ENCODE measurements at regions not wholly inside any gene's neighbourhood (a gene's known extent, or its start where the extent isn't known, plus 50 kb on each side); places are given as distances from the start of the nearest gene placed in this dataset.

- DNase-seq (ENCODE audit: extremely low read depth in 1 of 4, low spot score in 3 of 4) (no peak), FAIRE-seq (no peak), ATAC-seq (no peak)
- Histone ChIP-seq H3K4me2 (ENCODE audit: insufficient read depth, low read length) (no peak overlapping the region), H3K27ac (ENCODE audit: extremely low read depth, low read depth, low read length) (no peak overlapping the region), H4K20me1 (replicated peaks; ENCODE audit: control insufficient read depth, insufficient read depth, low read length) (no peaks in the 10 kb centered on the region), H3K9ac (ENCODE audit: insufficient read depth in 1 of 2, low read depth in 2 of 2, low read length in 2 of 2) (no peak overlapping the region), H3K4me1 (replicated peaks in 1 of 2; ENCODE audit: control insufficient read depth in 2 of 2, insufficient read depth in 2 of 2, low read length in 2 of 2) (no peaks in the 10 kb centered on the region), H3K79me2 (ENCODE audit: control insufficient read depth, insufficient read depth, low read length) (no peaks in the 10 kb centered on the region), H3K9me3 (replicated peaks; ENCODE audit: control insufficient read depth, insufficient read depth, low read depth, low read length) (no peaks in the 10 kb centered on the region), H3K27me3 (ENCODE audit: control insufficient read depth in 2 of 2, insufficient read depth in 2 of 2, low read length in 2 of 2) (no peaks in the 10 kb centered on the region), H2AFZ (ENCODE audit: low read depth, low read length) (no peak overlapping the region), H3K36me3 (ENCODE audit: control insufficient read depth, insufficient read depth, low read length) (no peaks in the 10 kb centered on the region), H3K9me1 (ENCODE audit: control insufficient read depth, insufficient read depth, low read length) (no peaks in the 10 kb centered on the region), H3K4me3 (no peak overlapping the region)
- intact Hi-C loops (cut with micrococcal nuclease): no loop called here
- TF ChIP-seq RHOXF2B (CRISPR knock-in tag; conservative IDR thresholded peaks at IDR 0.05) (no peak), MCM3 (IDR thresholded peaks at IDR 0.05) (no peak), NFYB (IDR thresholded peaks at IDR 0.05; ENCODE audit: extremely low read depth, insufficient read length) (no peak), ARID1B (IDR thresholded peaks at IDR 0.05) (no peak), ATF4 (CRISPR knock-in tag; IDR thresholded peaks at IDR 0.05) (no peak), E2F3 (CRISPR knock-in tag; IDR thresholded peaks at IDR 0.05) (no peak), MTA2 (IDR thresholded peaks at IDR 0.05; ENCODE audit: low read depth) (no peak), ZNF740 (CRISPR knock-in tag; IDR thresholded peaks at IDR 0.05) (no peak), ZNF740 (tag; IDR thresholded peaks at IDR 0.05) (no peak), TFAM (CRISPR knock-in tag; conservative IDR thresholded peaks at IDR 0.05) (no peak), FOXA3 (CRISPR knock-in tag; conservative IDR thresholded peaks at IDR 0.05 in 1 of 2, IDR thresholded peaks at IDR 0.05 in 1 of 2) (no peak), U2AF2 (optimal IDR thresholded peaks at IDR 0.05; ENCODE audit: low read depth, low read length) (no peak), TCF3 (CRISPR knock-in tag; IDR thresholded peaks at IDR 0.05) (no peak), ZNF584 (CRISPR knock-in tag; IDR thresholded peaks at IDR 0.05; ENCODE audit: low read depth) (no peak), ETS2 (tag; IDR thresholded peaks at IDR 0.05; ENCODE audit: borderline replicate concordance, poor library complexity, severe bottlenecking) (no peak), POLR2AphosphoS5 (IDR thresholded peaks at IDR 0.05; ENCODE audit: control insufficient read depth, insufficient read depth, low read depth, low read length) (no peak), PCBP2 (IDR thresholded peaks at IDR 0.05; ENCODE audit: low read depth, low read length, poor library complexity, severe bottlenecking) (no peak), ZNF431 (CRISPR knock-in tag; IDR thresholded peaks at IDR 0.05) (no peak)
- TF ChIP-seq, protein P1, sequence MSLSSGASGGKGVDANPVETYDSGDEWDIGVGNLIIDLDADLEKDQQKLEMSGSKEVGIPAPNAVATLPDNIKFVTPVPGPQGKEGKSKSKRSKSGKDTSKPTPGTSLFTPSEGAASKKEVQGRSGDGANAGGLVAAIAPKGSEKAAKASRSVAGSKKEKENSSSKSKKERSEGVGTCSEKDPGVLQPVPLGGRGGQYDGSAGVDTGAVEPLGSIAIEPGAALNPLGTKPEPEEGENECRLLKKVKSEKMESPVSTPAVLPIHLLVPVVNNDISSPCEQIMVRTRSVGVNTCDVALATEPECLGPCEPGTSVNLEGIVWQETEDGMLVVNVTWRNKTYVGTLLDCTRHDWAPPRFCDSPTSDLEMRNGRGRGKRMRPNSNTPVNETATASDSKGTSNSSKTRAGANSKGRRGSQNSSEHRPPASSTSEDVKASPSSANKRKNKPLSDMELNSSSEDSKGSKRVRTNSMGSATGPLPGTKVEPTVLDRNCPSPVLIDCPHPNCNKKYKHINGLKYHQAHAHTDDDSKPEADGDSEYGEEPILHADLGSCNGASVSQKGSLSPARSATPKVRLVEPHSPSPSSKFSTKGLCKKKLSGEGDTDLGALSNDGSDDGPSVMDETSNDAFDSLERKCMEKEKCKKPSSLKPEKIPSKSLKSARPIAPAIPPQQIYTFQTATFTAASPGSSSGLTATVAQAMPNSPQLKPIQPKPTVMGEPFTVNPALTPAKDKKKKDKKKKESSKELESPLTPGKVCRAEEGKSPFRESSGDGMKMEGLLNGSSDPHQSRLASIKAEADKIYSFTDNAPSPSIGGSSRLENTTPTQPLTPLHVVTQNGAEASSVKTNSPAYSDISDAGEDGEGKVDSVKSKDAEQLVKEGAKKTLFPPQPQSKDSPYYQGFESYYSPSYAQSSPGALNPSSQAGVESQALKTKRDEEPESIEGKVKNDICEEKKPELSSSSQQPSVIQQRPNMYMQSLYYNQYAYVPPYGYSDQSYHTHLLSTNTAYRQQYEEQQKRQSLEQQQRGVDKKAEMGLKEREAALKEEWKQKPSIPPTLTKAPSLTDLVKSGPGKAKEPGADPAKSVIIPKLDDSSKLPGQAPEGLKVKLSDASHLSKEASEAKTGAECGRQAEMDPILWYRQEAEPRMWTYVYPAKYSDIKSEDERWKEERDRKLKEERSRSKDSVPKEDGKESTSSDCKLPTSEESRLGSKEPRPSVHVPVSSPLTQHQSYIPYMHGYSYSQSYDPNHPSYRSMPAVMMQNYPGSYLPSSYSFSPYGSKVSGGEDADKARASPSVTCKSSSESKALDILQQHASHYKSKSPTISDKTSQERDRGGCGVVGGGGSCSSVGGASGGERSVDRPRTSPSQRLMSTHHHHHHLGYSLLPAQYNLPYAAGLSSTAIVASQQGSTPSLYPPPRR (CRISPR knock-in tag; IDR thresholded peaks at IDR 0.05; ENCODE audit: borderline replicate concordance): no peak
- in situ Hi-C loops (cut with MboI): no loop called here
- CTCF ChIA-PET (ENCODE audit: low intra/inter-chr PET ratio): no interaction called here
- BruUV-seq (replicated peaks): no TSS peak
- POLR2A ChIA-PET: no interaction called here
Observed at GRCh38 chr16:72367851-72368250, 195.9 kb upstream of the PMFBP1 start.

Measured in K562 (cell line).